ENCODE measurements at regions not wholly inside any gene's neighbourhood (a gene's known extent, or its start where the extent isn't known, plus 50 kb on each side); places are given as distances from the start of the nearest gene placed in this dataset.

DNA sequence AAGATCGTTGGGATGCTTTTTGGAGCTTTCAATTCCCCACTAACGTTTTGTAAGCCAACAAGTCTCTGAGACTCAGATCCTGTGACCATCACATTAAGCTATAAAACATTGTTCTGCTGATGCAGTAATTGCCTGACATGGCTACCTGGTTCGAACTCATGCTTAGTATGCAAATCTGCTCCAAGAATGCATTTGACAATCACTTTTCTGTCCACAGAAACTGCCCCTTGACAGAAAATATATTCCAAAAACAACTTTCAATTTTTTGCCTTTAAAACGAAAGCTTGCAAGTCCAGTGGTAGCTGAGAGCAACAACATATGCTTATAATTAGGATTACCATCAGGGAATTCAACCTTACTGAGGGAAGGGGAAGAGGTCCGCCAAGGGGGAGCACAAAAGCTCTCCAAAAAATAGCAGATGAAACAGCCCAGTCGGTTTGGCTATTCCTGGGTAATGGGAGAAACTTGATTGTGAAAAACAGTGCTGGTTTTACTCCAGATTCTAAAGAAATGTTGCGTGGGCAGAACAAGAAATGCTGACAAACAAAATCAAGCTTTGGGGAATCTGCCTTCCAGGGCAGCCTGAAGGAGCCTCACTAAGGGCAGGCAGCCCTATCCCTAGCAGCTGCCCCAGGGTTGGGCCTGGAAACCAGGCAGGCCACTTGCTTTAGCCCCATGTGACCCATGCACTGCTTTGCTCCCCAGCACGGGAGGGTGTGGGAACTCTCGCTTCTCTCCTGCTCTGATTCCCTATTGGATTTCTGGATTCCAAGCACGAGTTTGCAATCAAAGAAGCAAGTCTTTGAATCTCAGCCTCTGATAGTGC, 160.7 kb upstream of the LDB2 start:
- Histone ChIP-seq H3K4me1 (no peaks in the 10 kb centered on the region), H3K9me3 (no peaks in the 10 kb centered on the region), H3K27me3 (no peaks in the 10 kb centered on the region), H3K27ac (no peak overlapping the region), H3K4me3 (no peak overlapping the region), H3K36me3 (no peaks in the 10 kb centered on the region)
- in situ Hi-C loops (cut with MboI; ENCODE audit: low pct_ligation_motif_present in 1 of 4, low pct_unique_long_range_greater_than_20kb in 1 of 4, low sequenced_read_pairs in 3 of 4): no loop called here
- intact Hi-C loops (cut with DNase I; ENCODE audit: low total_unique reads): no loop called here
- 49 to 59% methylated on average over 6 to 10 of the region's 10 CpGs for WGBS, 2 donors (ENCODE audit: low coverage in 1 of 2)
- TF ChIP-seq POLR2A (IDR thresholded peaks at IDR 0.05) (no peak), POLR2AphosphoS5 (IDR thresholded peaks at IDR 0.05) (no peak), CTCF (IDR thresholded peaks at IDR 0.05) (no peak), EP300 (IDR thresholded peaks at IDR 0.05; ENCODE audit: low read depth) (no peak)
- DNase-seq: no peak

DNA sequence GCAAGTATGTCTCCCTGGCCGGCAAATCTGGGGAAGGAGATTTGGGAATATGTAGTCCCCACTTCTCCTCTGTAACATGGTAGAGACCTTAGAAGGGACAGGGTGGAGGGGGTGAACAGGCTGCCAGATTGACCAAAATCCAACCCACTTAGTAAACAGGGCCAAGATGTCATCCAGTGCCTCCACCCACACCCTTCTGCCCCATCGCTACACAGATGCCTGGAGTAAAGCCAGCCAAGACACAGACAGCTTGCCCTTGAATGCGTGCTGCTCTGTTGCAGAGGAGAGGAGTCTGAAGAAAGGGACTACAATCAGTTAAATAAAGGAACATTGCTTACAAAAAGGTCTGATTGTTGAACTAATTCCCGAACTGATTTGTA, 160.1 kb upstream of the LDB2 start:
- no peaks in the 10 kb centered on the region for H3K9me3 ChIP-seq
- no peak overlapping the region for H3K4me3 ChIP-seq
- TF ChIP-seq POLR2AphosphoS5 (IDR thresholded peaks at IDR 0.05) (no peak), CTCF (IDR thresholded peaks at IDR 0.05) (no peak), EP300 (IDR thresholded peaks at IDR 0.05; ENCODE audit: low read depth) (no peak), POLR2A (IDR thresholded peaks at IDR 0.05) (no peak)
- H3K27ac ChIP-seq: no peak overlapping the region
- no peak for DNase-seq
- no peaks in the 10 kb centered on the region for H3K36me3 ChIP-seq
- no peaks in the 10 kb centered on the region for H3K4me1 ChIP-seq
- intact Hi-C loops (cut with DNase I; ENCODE audit: low total_unique reads): no loop called here
- 59 to 61% methylated on average over 3 to 4 of the region's 4 CpGs for WGBS, 2 donors (ENCODE audit: low coverage in 1 of 2)
- no peaks in the 10 kb centered on the region for H3K27me3 ChIP-seq
- in situ Hi-C loops (cut with MboI; ENCODE audit: low pct_ligation_motif_present in 1 of 4, low pct_unique_long_range_greater_than_20kb in 1 of 4, low sequenced_read_pairs in 3 of 4): no loop called here

- WGBS, 2 donors (ENCODE audit: low coverage in 1 of 2): 67 to 89% methylated on average over 6 of the region's 6 CpGs
- Histone ChIP-seq H3K27ac (no peak overlapping the region), H3K4me1 (no peaks in the 10 kb centered on the region), H3K9me3 (no peaks in the 10 kb centered on the region), H3K36me3 (no peaks in the 10 kb centered on the region), H3K4me3 (no peak overlapping the region), H3K27me3 (no peaks in the 10 kb centered on the region)
- no peak for DNase-seq
- in situ Hi-C loops (cut with MboI; ENCODE audit: low pct_ligation_motif_present in 1 of 4, low pct_unique_long_range_greater_than_20kb in 1 of 4, low sequenced_read_pairs in 3 of 4): no loop called here
- intact Hi-C loops (cut with DNase I; ENCODE audit: low total_unique reads): no loop called here
- no peak for TF ChIP-seq EP300 (IDR thresholded peaks at IDR 0.05; ENCODE audit: low read depth)
- no peak for TF ChIP-seq POLR2AphosphoS5 (IDR thresholded peaks at IDR 0.05)
- TF ChIP-seq POLR2A (IDR thresholded peaks at IDR 0.05): no peak
- TF ChIP-seq CTCF (IDR thresholded peaks at IDR 0.05): no peak
Measured at GRCh38 chr4:17057035-17057434, 158.6 kb upstream of the LDB2 start.

GRCh38 chr4:17055788-17056187, 157.3 kb upstream of the LDB2 start:
- Histone ChIP-seq H3K27me3 (no peaks in the 10 kb centered on the region), H3K27ac (no peak overlapping the region), H3K4me1 (no peaks in the 10 kb centered on the region), H3K36me3 (no peaks in the 10 kb centered on the region), H3K4me3 (no peak overlapping the region), H3K9me3 (no peaks in the 10 kb centered on the region)
- TF ChIP-seq CTCF (IDR thresholded peaks at IDR 0.05) (no peak), EP300 (IDR thresholded peaks at IDR 0.05; ENCODE audit: low read depth) (no peak), POLR2AphosphoS5 (IDR thresholded peaks at IDR 0.05) (no peak), POLR2A (IDR thresholded peaks at IDR 0.05) (no peak)
- intact Hi-C loops (cut with DNase I; ENCODE audit: low total_unique reads): no loop called here
- DNase-seq: no peak
- 78 to 86% methylated on average over 1 to 2 of the region's 2 CpGs for WGBS, 2 donors (ENCODE audit: low coverage in 1 of 2)
- in situ Hi-C loops (cut with MboI; ENCODE audit: low pct_ligation_motif_present in 1 of 4, low pct_unique_long_range_greater_than_20kb in 1 of 4, low sequenced_read_pairs in 3 of 4): no loop called here
